ENCODE measurements at regions not wholly inside any gene's neighbourhood (a gene's known extent, or its start where the extent isn't known, plus 50 kb on each side); places are given as distances from the start of the nearest gene placed in this dataset.
"Not testable (repeated sequence)": the region's sequence is repeated elsewhere in the genome, so short reads cannot be mapped to it uniquely, and the experiment has no call there.

- no peak for DNase-seq (ENCODE audit: low spot score)
Measured at GRCh38 chr18:46179306-46179705, 75.1 kb downstream of the HAUS1 start.

GRCh38 chr18:46182633-46183358 is 78.6 kb downstream of the HAUS1 start:
- no peak for DNase-seq (ENCODE audit: low spot score)

- not testable (repeated sequence) for DNase-seq (ENCODE audit: low spot score)
Measured at GRCh38 chr18:46184296-46184695, 80.1 kb downstream of the HAUS1 start.

- DNase-seq (ENCODE audit: low spot score) = no peak
Measured at GRCh38 chr18:46184727-46185126, 80.5 kb downstream of the HAUS1 start.

GRCh38 chr18:46190667-46191066 is 86.5 kb downstream of the HAUS1 start:
- DNase-seq (ENCODE audit: low spot score) = no peak

GRCh38 chr18:46196627-46197243 is 92.5 kb downstream of the HAUS1 start:
- DNase-seq (ENCODE audit: low spot score) = no peak

GRCh38 chr18:46199515-46200147 is 95.4 kb downstream of the HAUS1 start:
- DNase-seq (ENCODE audit: low spot score) = no peak

- not testable (repeated sequence) for DNase-seq (ENCODE audit: low spot score)
Measured at GRCh38 chr18:46200178-46201055, 96.2 kb downstream of the HAUS1 start.

GRCh38 chr18:46204143-46204542 is 100.0 kb downstream of the HAUS1 start:
- DNase-seq (ENCODE audit: low spot score) = no peak

GRCh38 chr18:46207985-46208384 is 103.8 kb downstream of the HAUS1 start:
- no peak for DNase-seq (ENCODE audit: low spot score)

- DNase-seq (ENCODE audit: low spot score) = no peak
Measured at GRCh38 chr18:46209161-46209560, 105.0 kb downstream of the HAUS1 start.

- DNase-seq (ENCODE audit: low spot score) = no peak
Measured at GRCh38 chr18:46211816-46212215, 107.6 kb downstream of the HAUS1 start.

- no peak for DNase-seq (ENCODE audit: low spot score)
Measured at GRCh38 chr18:46212398-46212797, 108.2 kb downstream of the HAUS1 start.

GRCh38 chr18:46213295-46213694 is 109.1 kb downstream of the HAUS1 start:
- peak; percentile 8 for DNase-seq (ENCODE audit: low spot score)

- no peak for DNase-seq (ENCODE audit: low spot score)
Measured at GRCh38 chr18:46214435-46214834, 110.2 kb downstream of the HAUS1 start.

GRCh38 chr18:46215902-46216723 is 111.9 kb downstream of the HAUS1 start:
- no peak for DNase-seq (ENCODE audit: low spot score)

- DNase-seq (ENCODE audit: low spot score) = peak; percentile 44
Measured at GRCh38 chr18:46220116-46220515, 115.9 kb downstream of the HAUS1 start.

- DNase-seq (ENCODE audit: low spot score) = no peak
Measured at GRCh38 chr18:46222093-46222492, 117.9 kb downstream of the HAUS1 start.

GRCh38 chr18:46222710-46223360 is 118.7 kb downstream of the HAUS1 start:
- DNase-seq (ENCODE audit: low spot score) = no peak

- DNase-seq (ENCODE audit: low spot score) = no peak
Measured at GRCh38 chr18:46224181-46224775, 120.1 kb downstream of the HAUS1 start.
